ENCODE measurements at regions not wholly inside any gene's neighbourhood (a gene's known extent, or its start where the extent isn't known, plus 50 kb on each side); places are given as distances from the start of the nearest gene placed in this dataset.

DNA sequence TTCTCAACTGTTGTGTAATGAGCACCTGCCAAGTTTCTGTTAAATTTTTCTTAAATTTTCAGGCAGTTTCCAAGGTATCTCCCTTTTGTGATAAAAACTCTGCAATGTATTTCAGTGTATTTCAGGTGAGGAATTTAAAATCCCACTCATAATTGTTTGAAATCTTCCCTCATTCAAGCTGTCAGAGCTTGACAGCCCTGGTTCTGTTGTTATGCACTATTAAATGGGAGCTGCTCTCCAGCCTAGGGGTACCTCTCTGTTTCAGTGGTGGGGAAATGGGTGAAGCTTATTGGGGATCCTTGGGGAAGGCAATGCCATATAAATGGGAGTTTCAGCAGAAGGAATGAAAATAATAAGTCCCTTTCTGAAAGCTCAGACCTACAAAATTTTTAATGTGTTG lies 178.0 kb upstream of the TMCO5A start:
- TF ChIP-seq CTCF (IDR thresholded peaks at IDR 0.05; ENCODE audit: insufficient read depth, low read depth, low read length): no peak
- no peak for DNase-seq (ENCODE audit: low read depth)
- H3K4me3 ChIP-seq (ENCODE audit: low read depth, low read length): no peak overlapping the region

- H3K4me3 ChIP-seq (ENCODE audit: low read depth, low read length): no peak overlapping the region
- no peak for TF ChIP-seq CTCF (IDR thresholded peaks at IDR 0.05; ENCODE audit: insufficient read depth, low read depth, low read length)
- DNase-seq (ENCODE audit: low read depth): no peak
Measured at GRCh38 chr15:37758412-37758811, 176.0 kb upstream of the TMCO5A start.

- peak; percentile 76 for TF ChIP-seq CTCF (IDR thresholded peaks at IDR 0.05; ENCODE audit: insufficient read depth, low read depth, low read length)
- H3K4me3 ChIP-seq (ENCODE audit: low read depth, low read length): no peak overlapping the region
- peak; percentile 71 for DNase-seq (ENCODE audit: low read depth)
Measured at GRCh38 chr15:37764733-37765191, 169.7 kb upstream of the TMCO5A start.

DNA sequence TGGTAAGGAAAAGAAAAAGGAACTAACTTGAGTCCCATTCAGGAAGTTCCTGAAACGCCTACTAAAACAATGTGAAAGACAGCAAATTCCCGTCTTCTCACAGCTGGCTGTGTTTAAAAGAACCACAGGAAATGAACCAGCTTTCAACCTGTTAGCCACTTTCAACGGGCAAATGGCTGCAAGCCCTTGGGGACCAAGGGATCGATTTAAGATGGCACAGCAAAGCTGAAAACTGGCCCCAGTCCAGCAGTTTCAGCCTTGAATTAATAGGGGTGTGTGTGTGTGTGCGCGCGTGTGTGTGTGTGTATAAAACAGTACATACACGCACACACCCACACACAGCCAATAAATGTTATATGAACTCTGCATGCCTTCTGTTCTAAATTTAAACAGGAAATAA lies 168.7 kb upstream of the TMCO5A start:
- TF ChIP-seq CTCF (IDR thresholded peaks at IDR 0.05; ENCODE audit: insufficient read depth, low read depth, low read length): no peak
- H3K4me3 ChIP-seq (ENCODE audit: low read depth, low read length): no peak overlapping the region
- peak; percentile 4 for DNase-seq (ENCODE audit: low read depth)

- no peak overlapping the region for H3K4me3 ChIP-seq (ENCODE audit: low read depth, low read length)
- DNase-seq (ENCODE audit: low read depth): no peak
- no peak for TF ChIP-seq CTCF (IDR thresholded peaks at IDR 0.05; ENCODE audit: insufficient read depth, low read depth, low read length)
Measured at GRCh38 chr15:37767841-37768455, 166.5 kb upstream of the TMCO5A start.

DNA sequence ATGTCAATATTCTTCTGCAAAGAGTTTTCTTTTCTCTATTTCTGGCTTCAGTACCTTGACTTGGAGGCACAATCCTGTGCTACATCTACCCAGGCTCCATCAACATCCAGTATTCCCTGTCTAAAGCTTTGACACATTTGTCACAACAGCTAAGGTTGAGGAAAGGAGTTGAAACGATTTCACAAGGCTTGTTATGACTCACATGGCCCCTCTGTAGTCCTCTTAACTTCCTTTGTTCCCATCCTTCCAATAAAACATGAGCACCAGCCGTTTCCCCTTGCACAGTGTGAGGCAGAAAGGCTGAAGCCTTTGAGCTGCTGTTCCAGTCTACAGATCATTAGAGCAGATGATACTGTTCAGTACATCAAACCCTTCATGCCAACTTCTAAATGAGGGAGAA lies 163.0 kb upstream of the TMCO5A start:
- DNase-seq (ENCODE audit: low read depth): peak; percentile 52
- TF ChIP-seq CTCF (IDR thresholded peaks at IDR 0.05; ENCODE audit: insufficient read depth, low read depth, low read length): no peak

More for the DNA sequence above, 163.0 kb upstream of the TMCO5A start:
- H3K4me3 ChIP-seq (ENCODE audit: low read depth, low read length): no peak overlapping the region

All from fibroblast of villous mesenchyme (primary cell).